Neural crest cell (in vitro differentiated cells): ENCODE measurements at regions not wholly inside any gene's neighbourhood (a gene's known extent, or its start where the extent isn't known, plus 50 kb on each side); places are given as distances from the start of the nearest gene placed in this dataset.

Experiments used
- DNase-seq: peaks from one replicate; pipeline ENCODE4 v3.0.0; 2021; ENCODE audit warnings: low read depth, mixed read lengths, low spot score
- H3K27ac Mint-ChIP-seq: one replicate; pipeline ENCODE4 v1.8.0; 2021; ENCODE audit warnings: mild to moderate bottlenecking, mixed read lengths; ENCODE audit not compliant: unreplicated experiment
- H3K27me3 Mint-ChIP-seq: 2 replicates; pipeline ENCODE4 v1.8.0; 2021; ENCODE audit warnings: low read depth, mild to moderate bottlenecking, mixed read lengths
- H3K36me3 Mint-ChIP-seq: 2 replicates; pipeline ENCODE4 v1.8.0; 2021; ENCODE audit warnings: low read depth, mild to moderate bottlenecking, mixed read lengths
- H3K4me1 Mint-ChIP-seq: 2 replicates; pipeline ENCODE4 v1.8.0; 2021; ENCODE audit warnings: mixed read lengths
- H3K4me3 Mint-ChIP-seq: one replicate; pipeline ENCODE4 v1.8.0; 2021; ENCODE audit warnings: mild to moderate bottlenecking, mixed read lengths
- H3K9me3 Mint-ChIP-seq: 2 replicates; pipeline ENCODE4 v1.8.0; 2021; ENCODE audit warnings: mixed read lengths
- CTCF ChIP-seq: fragments of 200-600 bp; sonication (generic); conservative IDR thresholded peaks from 2 replicates; pipeline ENCODE4 v1.5.0; 2021; ENCODE audit warnings: antibody characterized with exemption, mild to moderate bottlenecking

GRCh38 chr2:120864981-120865380 lies 129.3 kb downstream of the GLI2 start:
- Mint-ChIP-seq H3K4me3 (no peak overlapping the region), H3K9me3 (no peaks in the 10 kb centered on the region), H3K27ac (no peak overlapping the region), H3K27me3 (no peaks in the 10 kb centered on the region), H3K4me1 (peaks cover 75% of the 10 kb centered on the region), H3K36me3 (no peaks in the 10 kb centered on the region)
- no peak for TF ChIP-seq CTCF
- DNase-seq, result no peak

- Mint-ChIP-seq H3K27me3 (no peaks in the 10 kb centered on the region), H3K4me3 (no peak overlapping the region), H3K27ac (no peak overlapping the region), H3K4me1 (peaks cover 69% of the 10 kb centered on the region), H3K9me3 (no peaks in the 10 kb centered on the region), H3K36me3 (no peaks in the 10 kb centered on the region)
- DNase-seq, result no peak
- no peak for TF ChIP-seq CTCF
These were observed 130.0 kb downstream of the GLI2 start for GRCh38 chr2:120865656-120866055.

- Mint-ChIP-seq H3K4me1 (peaks cover 64% of the 10 kb centered on the region), H3K4me3 (peak overlapping the region; percentile 9), H3K27me3 (no peaks in the 10 kb centered on the region), H3K9me3 (no peaks in the 10 kb centered on the region), H3K36me3 (no peaks in the 10 kb centered on the region), H3K27ac (no peak overlapping the region)
- DNase-seq, result no peak
- TF ChIP-seq CTCF, result no peak
These were observed 130.4 kb downstream of the GLI2 start for GRCh38 chr2:120866071-120866470.

- Mint-ChIP-seq H3K27me3 (no peaks in the 10 kb centered on the region), H3K9me3 (no peaks in the 10 kb centered on the region), H3K27ac (no peak overlapping the region), H3K4me1 (peaks cover 59% of the 10 kb centered on the region), H3K4me3 (peak overlapping the region; percentile 12), H3K36me3 (no peaks in the 10 kb centered on the region)
- no peak for TF ChIP-seq CTCF
- DNase-seq, result no peak
These were observed 130.9 kb downstream of the GLI2 start for GRCh38 chr2:120866483-120867140.

- Mint-ChIP-seq H3K27ac (no peak overlapping the region), H3K9me3 (no peaks in the 10 kb centered on the region), H3K36me3 (no peaks in the 10 kb centered on the region), H3K4me3 (peak overlapping the region; percentile 12), H3K4me1 (peaks cover 50% of the 10 kb centered on the region), H3K27me3 (no peaks in the 10 kb centered on the region)
- TF ChIP-seq CTCF, result no peak
- peak; percentile 54 for DNase-seq
These were observed 131.9 kb downstream of the GLI2 start for GRCh38 chr2:120867290-120868241.
